ENCODE measurements at regions not wholly inside any gene's neighbourhood (a gene's known extent, or its start where the extent isn't known, plus 50 kb on each side); places are given as distances from the start of the nearest gene placed in this dataset.

DNA sequence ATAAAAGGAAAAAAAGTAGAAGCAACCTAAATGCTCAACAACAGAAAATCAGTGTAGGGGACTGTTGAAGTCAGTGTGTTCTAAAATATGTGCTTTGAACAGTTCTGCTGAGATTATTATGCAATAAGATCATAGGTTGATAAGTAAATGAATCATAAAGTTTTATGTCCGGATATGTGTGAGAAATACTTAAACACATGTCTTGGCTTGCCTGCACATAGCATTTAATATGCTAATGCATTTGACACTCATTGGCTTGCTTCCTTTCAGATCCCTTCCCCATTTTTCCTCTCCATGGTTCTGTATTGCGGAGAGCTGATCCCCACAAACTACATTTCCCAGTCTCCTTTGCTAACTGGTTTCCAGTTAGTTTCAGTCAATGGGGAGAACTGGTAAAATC lies 573.8 kb upstream of the TBX3 start:
- intact Hi-C loops (cut with micrococcal nuclease), result no loop called here
- H3K79me2 ChIP-seq (ENCODE audit: control insufficient read depth, insufficient read depth, low read length), result no peaks in the 10 kb centered on the region
- no TSS peak for BruUV-seq (replicated peaks)
- POLR2A ChIA-PET, result no interaction called here
- H3K27ac ChIP-seq (ENCODE audit: insufficient read depth, low read depth, low read length), result no peak overlapping the region
- H3K4me1 ChIP-seq (ENCODE audit: control insufficient read depth, extremely low read depth, insufficient read depth, low read length), result no peaks in the 10 kb centered on the region
- CTCF ChIA-PET, result no interaction called here
- no peak overlapping the region for H3K9ac ChIP-seq (replicated peaks; ENCODE audit: extremely low read depth, insufficient read depth, low read length)
- H3K4me3 ChIP-seq (replicated peaks in 1 of 3; ENCODE audit: insufficient read depth in 1 of 3, low read depth in 1 of 3, low read length in 3 of 3), result no peak overlapping the region
- no peaks in the 10 kb centered on the region for H4K20me1 ChIP-seq (replicated peaks; ENCODE audit: control insufficient read depth, extremely low read depth, insufficient read depth, low read length)
- H3K27me3 ChIP-seq (ENCODE audit: control insufficient read depth in 2 of 2, insufficient read depth in 2 of 2, low read length in 2 of 2), result no peaks in the 10 kb centered on the region
- DNase-seq (ENCODE audit: low read depth, low spot score) (no peak), FAIRE-seq (no peak)
- dilution Hi-C loops (cut with MboI; ENCODE audit: extremely low pct_ligation_motif_present, low sequenced_read_pairs), result no loop called here
- H2AFZ ChIP-seq (ENCODE audit: low read depth, low read length), result no peak overlapping the region
- H3K4me2 ChIP-seq (ENCODE audit: insufficient read depth, low read length), result no peak overlapping the region
- peaks cover 6% of the 10 kb centered on the region for H3K9me3 ChIP-seq (replicated peaks; ENCODE audit: control insufficient read depth, insufficient read depth, low read length)
- H3K36me3 ChIP-seq (ENCODE audit: control insufficient read depth in 2 of 2, extremely low read depth in 1 of 2, insufficient read depth in 2 of 2, low read length in 2 of 2), result no peaks in the 10 kb centered on the region
- no peaks in the 10 kb centered on the region for H3K9me1 ChIP-seq (replicated peaks; ENCODE audit: control insufficient read depth, extremely low read depth, insufficient read depth, low read length)
- TF ChIP-seq POLR2A (IDR thresholded peaks at IDR 0.05; ENCODE audit: low read depth, low read length) (no peak), GATA2 (IDR thresholded peaks at IDR 0.05; ENCODE audit: insufficient read depth, insufficient read length, low read depth, low read length) (no peak), MYC (IDR thresholded peaks at IDR 0.05; ENCODE audit: low read depth, low read length) (no peak), FOS (IDR thresholded peaks at IDR 0.05; ENCODE audit: borderline replicate concordance, insufficient read depth, low read length) (no peak), EZH2 (IDR thresholded peaks at IDR 0.05; ENCODE audit: borderline replicate concordance, low read depth, low read length, severe bottlenecking) (no peak), POLR2AphosphoS5 (IDR thresholded peaks at IDR 0.05; ENCODE audit: insufficient read depth, low read depth, low read length) (no peak), JUN (IDR thresholded peaks at IDR 0.05; ENCODE audit: borderline replicate concordance, insufficient read depth, insufficient read length, low read depth) (no peak)
- TF ChIP-seq, protein P1, sequence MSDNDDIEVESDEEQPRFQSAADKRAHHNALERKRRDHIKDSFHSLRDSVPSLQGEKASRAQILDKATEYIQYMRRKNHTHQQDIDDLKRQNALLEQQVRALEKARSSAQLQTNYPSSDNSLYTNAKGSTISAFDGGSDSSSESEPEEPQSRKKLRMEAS (IDR thresholded peaks at IDR 0.05; ENCODE audit: insufficient read depth, insufficient read length), result no peak
- TF ChIP-seq, protein P2, sequence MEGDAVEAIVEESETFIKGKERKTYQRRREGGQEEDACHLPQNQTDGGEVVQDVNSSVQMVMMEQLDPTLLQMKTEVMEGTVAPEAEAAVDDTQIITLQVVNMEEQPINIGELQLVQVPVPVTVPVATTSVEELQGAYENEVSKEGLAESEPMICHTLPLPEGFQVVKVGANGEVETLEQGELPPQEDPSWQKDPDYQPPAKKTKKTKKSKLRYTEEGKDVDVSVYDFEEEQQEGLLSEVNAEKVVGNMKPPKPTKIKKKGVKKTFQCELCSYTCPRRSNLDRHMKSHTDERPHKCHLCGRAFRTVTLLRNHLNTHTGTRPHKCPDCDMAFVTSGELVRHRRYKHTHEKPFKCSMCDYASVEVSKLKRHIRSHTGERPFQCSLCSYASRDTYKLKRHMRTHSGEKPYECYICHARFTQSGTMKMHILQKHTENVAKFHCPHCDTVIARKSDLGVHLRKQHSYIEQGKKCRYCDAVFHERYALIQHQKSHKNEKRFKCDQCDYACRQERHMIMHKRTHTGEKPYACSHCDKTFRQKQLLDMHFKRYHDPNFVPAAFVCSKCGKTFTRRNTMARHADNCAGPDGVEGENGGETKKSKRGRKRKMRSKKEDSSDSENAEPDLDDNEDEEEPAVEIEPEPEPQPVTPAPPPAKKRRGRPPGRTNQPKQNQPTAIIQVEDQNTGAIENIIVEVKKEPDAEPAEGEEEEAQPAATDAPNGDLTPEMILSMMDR (IDR thresholded peaks at IDR 0.05; ENCODE audit: extremely low read depth in 1 of 2, insufficient read depth in 1 of 2, low read depth in 1 of 2, low read length in 2 of 2), result no peak

Measured in endothelial cell of umbilical vein (primary cell).